ENCODE measurements at regions not wholly inside any gene's neighbourhood (a gene's known extent, or its start where the extent isn't known, plus 50 kb on each side); places are given as distances from the start of the nearest gene placed in this dataset.

- DNase-seq (ENCODE audit: low read depth, low spot score) (no peak), FAIRE-seq (no peak)
- Histone ChIP-seq H3K9ac (ENCODE audit: control insufficient read depth, extremely low read depth, insufficient read depth, low read length) (no peak overlapping the region), H3K27me3 (ENCODE audit: control insufficient read depth, extremely low read depth, insufficient read depth, low read length) (no peaks in the 10 kb centered on the region), H2AFZ (ENCODE audit: control insufficient read depth, low read length) (no peak overlapping the region), H3K79me2 (ENCODE audit: control insufficient read depth, insufficient read depth, low read length) (no peaks in the 10 kb centered on the region), H3K36me3 (ENCODE audit: control insufficient read depth in 2 of 2, extremely low read depth in 1 of 2, insufficient read depth in 2 of 2, low read length in 2 of 2) (no peaks in the 10 kb centered on the region), H3K9me1 (ENCODE audit: control insufficient read depth, extremely low read depth, insufficient read depth, low read length) (no peaks in the 10 kb centered on the region), H3K4me3 (ENCODE audit: control insufficient read depth in 2 of 3, extremely low read depth in 1 of 3, insufficient read depth in 2 of 3, low read depth in 1 of 3, low read length in 3 of 3) (no peak overlapping the region), H3K27ac (ENCODE audit: control insufficient read depth, insufficient read depth, low read length) (no peak overlapping the region), H3K4me1 (ENCODE audit: control insufficient read depth, extremely low read depth, insufficient read depth, low read length) (no peaks in the 10 kb centered on the region), H3K9me3 (ENCODE audit: control insufficient read depth, low read depth, low read length) (no peaks in the 10 kb centered on the region), H3K4me2 (ENCODE audit: control insufficient read depth, extremely low read depth, insufficient read depth, low read depth, low read length) (no peak overlapping the region), H4K20me1 (ENCODE audit: control insufficient read depth, extremely low read depth, insufficient read depth, low read length) (no peaks in the 10 kb centered on the region)
- dilution Hi-C loops (cut with MboI; ENCODE audit: extremely low pct_ligation_motif_present, low sequenced_read_pairs) = no loop called here
- no peak for TF ChIP-seq CTCF (optimal IDR thresholded peaks at IDR 0.05 in 1 of 3, IDR thresholded peaks at IDR 0.05 in 1 of 3, conservative IDR thresholded peaks at IDR 0.05 in 1 of 3; ENCODE audit: extremely low read depth in 1 of 3, insufficient read depth in 2 of 3, low read length in 3 of 3)
These were observed 586.5 kb upstream of the CNTN5 start for GRCh38 chr11:98434296-98434695.

GRCh38 chr11:98453378-98453777 is 567.4 kb upstream of the CNTN5 start:
- Histone ChIP-seq H3K79me2 (ENCODE audit: control insufficient read depth, insufficient read depth, low read length) (no peaks in the 10 kb centered on the region), H3K9me3 (ENCODE audit: control insufficient read depth, low read depth, low read length) (no peaks in the 10 kb centered on the region), H3K27ac (ENCODE audit: control insufficient read depth, insufficient read depth, low read length) (no peak overlapping the region), H4K20me1 (ENCODE audit: control insufficient read depth, extremely low read depth, insufficient read depth, low read length) (no peaks in the 10 kb centered on the region), H3K4me1 (ENCODE audit: control insufficient read depth, extremely low read depth, insufficient read depth, low read length) (no peaks in the 10 kb centered on the region), H3K4me2 (ENCODE audit: control insufficient read depth, extremely low read depth, insufficient read depth, low read depth, low read length) (no peak overlapping the region), H3K9ac (ENCODE audit: control insufficient read depth, extremely low read depth, insufficient read depth, low read length) (no peak overlapping the region), H3K36me3 (ENCODE audit: control insufficient read depth in 2 of 2, extremely low read depth in 1 of 2, insufficient read depth in 2 of 2, low read length in 2 of 2) (no peaks in the 10 kb centered on the region), H3K4me3 (ENCODE audit: control insufficient read depth in 2 of 3, extremely low read depth in 1 of 3, insufficient read depth in 2 of 3, low read depth in 1 of 3, low read length in 3 of 3) (no peak overlapping the region), H3K9me1 (ENCODE audit: control insufficient read depth, extremely low read depth, insufficient read depth, low read length) (no peaks in the 10 kb centered on the region), H2AFZ (ENCODE audit: control insufficient read depth, low read length) (no peak overlapping the region), H3K27me3 (ENCODE audit: control insufficient read depth, extremely low read depth, insufficient read depth, low read length) (no peaks in the 10 kb centered on the region)
- FAIRE-seq = no peak
- no peak for DNase-seq (ENCODE audit: low read depth, low spot score)
- TF ChIP-seq EZH2 (IDR thresholded peaks at IDR 0.05; ENCODE audit: low read length) = no peak
- no peak for TF ChIP-seq CTCF (optimal IDR thresholded peaks at IDR 0.05 in 1 of 3, IDR thresholded peaks at IDR 0.05 in 1 of 3, conservative IDR thresholded peaks at IDR 0.05 in 1 of 3; ENCODE audit: extremely low read depth in 1 of 3, insufficient read depth in 2 of 3, low read length in 3 of 3)
- dilution Hi-C loops (cut with MboI; ENCODE audit: extremely low pct_ligation_motif_present, low sequenced_read_pairs) = no loop called here
